SK-N-SH (cell line): ENCODE measurements at regions not wholly inside any gene's neighbourhood (a gene's known extent, or its start where the extent isn't known, plus 50 kb on each side); places are given as distances from the start of the nearest gene placed in this dataset.

Experiments used
- CTCF ChIA-PET: fragments of 300-600, 350-600 bp; formaldehyde crosslinking; extraction: SDS; loops from one replicate; lab custom pipeline; 2021; lab: Yijun Ruan, JAX
- POLR2A ChIA-PET: fragments of 350-600 bp; sonication (Branson Sonifier 250); formaldehyde crosslinking; extraction: SDS; loops from one replicate; lab custom pipeline; 2020; ENCODE audit warnings: antibody characterized with exemption, inconsistent platforms; lab: Yijun Ruan, JAX
- DNase-seq: peaks from one replicate; pipeline ENCODE4 v3.0.0; 2012
- H2AFZ ChIP-seq: fragments of 200-600 bp; sonication (generic); 2 replicates; pipeline ENCODE4 v1.8.1; 2016; ENCODE audit warnings: antibody characterized with exemption, mild to moderate bottlenecking, low read depth
- H3F3A ChIP-seq: fragments of 200-600 bp; sonication (generic); replicated peaks from 2 replicates; pipeline ENCODE3; 2016; ENCODE audit warnings: antibody characterized with exemption, mild to moderate bottlenecking; ENCODE audit not compliant: insufficient read depth
- H3K27ac ChIP-seq, 2 experiments: fragments of 200-500 bp in 1 of 2; fragments of 200-600 bp in 1 of 2; sonication (Bioruptor generic) in 1 of 2; sonication (generic), shearing (Covaris generic) in 1 of 2; 2 replicates each; pipeline versions ENCODE4 v1.5.1 to v1.6.1; 2014 to 2016; ENCODE audit warnings: low read depth in 2 of 2, inconsistent platforms in 1 of 2, low read length in 1 of 2, mild to moderate bottlenecking in 1 of 2, mixed read lengths in 1 of 2
- H3K27me3 ChIP-seq: fragments of 200-600 bp; sonication (generic), shearing (Covaris generic); 2 replicates; pipeline ENCODE4 v1.6.1; 2016; ENCODE audit warnings: mixed run types; ENCODE audit not compliant: insufficient read depth
- H3K36me3 ChIP-seq, 2 experiments: fragments of 200-500 bp in 1 of 2; fragments of 200-600 bp in 1 of 2; sonication (Bioruptor generic) in 1 of 2; sonication (generic) in 1 of 2; replicated peaks in 1 of 2; 2 replicates each; pipeline versions ENCODE3 to v1.5.1; 2014 to 2016; ENCODE audit warnings: low read length in 1 of 2, mild to moderate bottlenecking in 1 of 2; ENCODE audit not compliant: insufficient read depth in 2 of 2, control insufficient read depth in 1 of 2
- H3K4me1 ChIP-seq, 2 experiments: fragments of 200-500 bp in 1 of 2; fragments of 200-600 bp in 1 of 2; sonication (Bioruptor generic) in 1 of 2; sonication (generic), shearing (Covaris generic) in 1 of 2; 2 replicates each; pipeline versions ENCODE4 v1.5.1 to v1.6.1; 2014 to 2016; ENCODE audit warnings: low read depth in 1 of 2, low read length in 1 of 2, mixed run types in 1 of 2; ENCODE audit not compliant: insufficient read depth in 2 of 2, control insufficient read depth in 1 of 2
- H3K4me2 ChIP-seq: fragments of 200-600 bp; sonication (generic), shearing (Covaris generic); 2 replicates; pipeline ENCODE4 v1.6.1; 2017; ENCODE audit warnings: mixed run types
- H3K4me3 ChIP-seq, 2 experiments: fragments of 200-500 bp in 1 of 2; fragments of 200-600 bp in 1 of 2; sonication (Bioruptor generic) in 1 of 2; sonication (generic), shearing (Covaris generic) in 1 of 2; 2 replicates each; pipeline versions ENCODE4 v1.5.1 to v1.8.1; 2014 to 2016; ENCODE audit warnings: low read depth in 2 of 2, inconsistent platforms in 1 of 2, low read length in 1 of 2, mild to moderate bottlenecking in 1 of 2, mixed read lengths in 1 of 2, moderate library complexity in 1 of 2
- H3K79me2 ChIP-seq: fragments of 200-600 bp; sonication (generic); 2 replicates; pipeline ENCODE4 v1.8.1; 2017; ENCODE audit warnings: mild to moderate bottlenecking; ENCODE audit not compliant: insufficient read depth
- H3K9ac ChIP-seq: fragments of 200-600 bp; sonication (generic); 2 replicates; pipeline ENCODE4 v1.6.1; 2017; ENCODE audit warnings: mixed run types
- H3K9me2 ChIP-seq: fragments of 200-600 bp; sonication (generic); 2 replicates; pipeline ENCODE4 v1.6.1; 2017; ENCODE audit warnings: mixed run types
- H3K9me3 ChIP-seq: fragments of 200-600 bp; sonication (generic); 2 replicates; pipeline ENCODE4 v1.6.1; 2017; ENCODE audit warnings: mixed run types, mild to moderate bottlenecking, moderate library complexity
- H4K20me1 ChIP-seq: fragments of 200-600 bp; sonication (generic); 2 replicates; pipeline ENCODE4 v1.6.1; 2017; ENCODE audit warnings: mild to moderate bottlenecking, mixed run types; ENCODE audit not compliant: insufficient read depth
- CHD2 ChIP-seq: fragments of 150-350 bp; IDR thresholded peaks from 2 replicates; pipeline ENCODE4 v1.6.1; 2018; ENCODE audit warnings: low read length; ENCODE audit not compliant: partially characterized antibody
- ELF1 ChIP-seq: IDR thresholded peaks from 2 replicates; pipeline ENCODE4 v1.4.0; 2012
- EZH2phosphoT487 ChIP-seq: fragments of 200-600 bp; sonication (generic); IDR thresholded peaks from 2 replicates; pipeline ENCODE4 v1.6.1; 2017; ENCODE audit warnings: low read depth, mixed run types, mild to moderate bottlenecking, antibody characterized with exemption, moderate library complexity, borderline replicate concordance
- FOXJ3 ChIP-seq: sonication (generic); formaldehyde crosslinking; IDR thresholded peaks from 2 replicates; pipeline ENCODE4 v1.5.1; 2020; ENCODE audit warnings: mild to moderate bottlenecking, missing genetic modification reagents
- FOXM1 ChIP-seq: IDR thresholded peaks from 2 replicates; pipeline ENCODE4 v1.4.0; 2012; ENCODE audit warnings: low read depth, mild to moderate bottlenecking
- MEF2A ChIP-seq: IDR thresholded peaks from 2 replicates; pipeline ENCODE4 v1.4.0; 2012; ENCODE audit warnings: low read depth, borderline replicate concordance
- NFIC ChIP-seq: IDR thresholded peaks from 2 replicates; pipeline ENCODE4 v1.4.0; 2012; ENCODE audit warnings: borderline replicate concordance
- NRF1 ChIP-seq: IDR thresholded peaks from 2 replicates; pipeline ENCODE4 v1.6.1; 2012; ENCODE audit warnings: low read depth, mild to moderate bottlenecking, low read length
- POLR2AphosphoS5 ChIP-seq: IDR thresholded peaks from 2 replicates; pipeline ENCODE4 v1.6.1; 2012; ENCODE audit warnings: low read depth, low read length
- RAD21 ChIP-seq: IDR thresholded peaks from 2 replicates; pipeline ENCODE4 v1.6.1; 2012; ENCODE audit warnings: mild to moderate bottlenecking, low read length
- RFX5 ChIP-seq: IDR thresholded peaks from 2 replicates; pipeline ENCODE4 v1.6.1; 2012; ENCODE audit warnings: mild to moderate bottlenecking, improper control_type of control experiment, low read length
- SMC3 ChIP-seq: IDR thresholded peaks from 2 replicates; pipeline ENCODE4 v1.6.1; 2012; ENCODE audit warnings: low read depth, low read length, improper control_type of control experiment
- TAF1 ChIP-seq: IDR thresholded peaks from 2 replicates; pipeline ENCODE4 v1.6.1; 2012; ENCODE audit warnings: low read depth, mild to moderate bottlenecking, low read length, moderate library complexity, borderline replicate concordance
- YY1 ChIP-seq: IDR thresholded peaks from 2 replicates; pipeline ENCODE4 v1.4.0; 2012; ENCODE audit warnings: low read depth, mild to moderate bottlenecking
- WGBS: methylation state at CpG from one replicate; pipeline ENCODE4 v1.1.6; 2017; ENCODE audit warnings: low lambda C conversion rate; 5-methylcytosine and 5-hydroxymethylcytosine counted together
- TF ChIP-seq, protein P1 (sequence below): fragments of 200-600 bp; sonication (generic); IDR thresholded peaks from 2 replicates; pipeline ENCODE4 v1.6.1; 2017; ENCODE audit warnings: antibody characterized with exemption, mild to moderate bottlenecking, moderate library complexity
- TF ChIP-seq, protein P2 (sequence below): fragments of 150-350 bp; IDR thresholded peaks from 2 replicates; pipeline ENCODE4 v1.6.1; 2017; ENCODE audit warnings: antibody characterized with exemption, low read length, low read depth, borderline replicate concordance
- TF ChIP-seq, protein P3 (sequence below): IDR thresholded peaks from 2 replicates; pipeline ENCODE4 v1.4.0; 2012; ENCODE audit warnings: low read depth
- TF ChIP-seq, protein P4 (sequence below): IDR thresholded peaks from 2 replicates; pipeline ENCODE4; 2012
- TF ChIP-seq, protein P5 (sequence below): fragments of 150-350 bp; IDR thresholded peaks from 2 replicates; pipeline ENCODE4 v1.6.1; 2016; ENCODE audit warnings: mild to moderate bottlenecking, low read depth, low read length
- TF ChIP-seq, protein P6 (sequence below): IDR thresholded peaks from 2 replicates; pipeline ENCODE4 v1.4.0; 2012; ENCODE audit warnings: low read depth, borderline replicate concordance

DNA sequence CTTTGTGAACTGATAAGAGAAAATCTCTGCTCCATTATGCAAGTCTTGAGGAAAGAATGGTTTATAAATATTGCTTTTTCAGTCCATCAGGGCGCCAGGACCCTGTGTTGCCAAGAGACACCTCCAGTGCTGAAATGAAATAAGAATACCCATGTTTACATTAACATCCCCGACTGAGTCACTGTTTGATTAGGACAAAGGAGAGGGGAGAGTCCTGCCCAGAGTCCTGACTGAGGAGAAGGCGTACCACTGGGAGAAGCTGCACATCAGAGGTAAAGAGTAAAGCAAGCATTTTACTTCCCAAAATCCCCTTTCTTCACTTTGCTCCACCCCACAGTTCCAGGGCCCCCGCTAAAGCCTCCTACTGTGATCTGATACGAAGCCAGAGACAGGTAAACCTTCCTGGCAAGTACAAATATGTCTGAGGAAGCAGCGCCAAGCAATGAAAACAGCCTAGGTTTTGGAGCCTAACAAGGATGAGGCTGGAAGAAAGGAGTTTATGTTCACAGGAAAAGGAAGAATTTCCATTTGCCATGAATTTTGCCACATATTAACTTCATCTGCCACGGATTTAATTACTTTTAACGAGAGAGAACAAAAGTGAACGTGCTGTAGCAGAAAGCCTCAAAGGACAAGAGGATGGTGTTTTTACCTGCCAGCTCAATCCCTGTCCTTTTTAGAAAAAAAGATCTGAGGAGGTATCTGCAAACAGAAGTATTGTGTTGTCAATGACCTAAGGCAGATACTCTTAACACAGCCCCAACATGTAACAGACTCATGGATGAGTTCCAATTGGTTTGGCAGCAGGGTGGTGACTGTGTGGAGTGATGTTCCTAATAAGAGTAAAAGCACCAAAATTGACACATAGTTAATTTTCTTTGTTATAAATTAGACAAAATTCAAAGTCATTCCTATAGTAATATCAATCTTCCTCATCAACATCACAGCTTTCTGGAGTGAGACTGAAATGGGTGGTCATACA is 209.4 kb upstream of the TLE4 start:
- Histone ChIP-seq H3K27ac (no peak overlapping the region), H3K4me1 (peaks cover 0 to 3% of the 10 kb centered on the region in 2 experiments; a peak in 2 of 4 replicates), H3K4me3 (no peak overlapping the region), H3K9me2 (no peaks in the 10 kb centered on the region), H3K9ac (no peak overlapping the region), H3K36me3 (no peaks in the 10 kb centered on the region), H3F3A (peaks cover 4% of the 10 kb centered on the region), H4K20me1 (no peaks in the 10 kb centered on the region), H3K27me3 (no peaks in the 10 kb centered on the region), H2AFZ (no peak overlapping the region), H3K9me3 (no peaks in the 10 kb centered on the region), H3K79me2 (no peaks in the 10 kb centered on the region), H3K4me2 (no peak overlapping the region)
- DNase-seq, result no peak
- ChIA-PET CTCF (interaction anchor here (1.0 kb wide), 2 partner anchors 10 kb away, joined by 3 read pairs; no protein-coding TSS in a partner anchor), POLR2A (no interaction called here)
- TF ChIP-seq, protein P1, sequence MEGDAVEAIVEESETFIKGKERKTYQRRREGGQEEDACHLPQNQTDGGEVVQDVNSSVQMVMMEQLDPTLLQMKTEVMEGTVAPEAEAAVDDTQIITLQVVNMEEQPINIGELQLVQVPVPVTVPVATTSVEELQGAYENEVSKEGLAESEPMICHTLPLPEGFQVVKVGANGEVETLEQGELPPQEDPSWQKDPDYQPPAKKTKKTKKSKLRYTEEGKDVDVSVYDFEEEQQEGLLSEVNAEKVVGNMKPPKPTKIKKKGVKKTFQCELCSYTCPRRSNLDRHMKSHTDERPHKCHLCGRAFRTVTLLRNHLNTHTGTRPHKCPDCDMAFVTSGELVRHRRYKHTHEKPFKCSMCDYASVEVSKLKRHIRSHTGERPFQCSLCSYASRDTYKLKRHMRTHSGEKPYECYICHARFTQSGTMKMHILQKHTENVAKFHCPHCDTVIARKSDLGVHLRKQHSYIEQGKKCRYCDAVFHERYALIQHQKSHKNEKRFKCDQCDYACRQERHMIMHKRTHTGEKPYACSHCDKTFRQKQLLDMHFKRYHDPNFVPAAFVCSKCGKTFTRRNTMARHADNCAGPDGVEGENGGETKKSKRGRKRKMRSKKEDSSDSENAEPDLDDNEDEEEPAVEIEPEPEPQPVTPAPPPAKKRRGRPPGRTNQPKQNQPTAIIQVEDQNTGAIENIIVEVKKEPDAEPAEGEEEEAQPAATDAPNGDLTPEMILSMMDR, result no peak
- TF ChIP-seq ELF1 (no peak), RAD21 (no peak), FOXJ3 (CRISPR knock-in tag) (no peak), POLR2AphosphoS5 (no peak), RFX5 (no peak), TAF1 (no peak), SMC3 (no peak), CHD2 (no peak), MEF2A (no peak), EZH2phosphoT487 (no peak), YY1 (no peak), NFIC (no peak), NRF1 (no peak), FOXM1 (no peak)
- TF ChIP-seq, protein P2, sequence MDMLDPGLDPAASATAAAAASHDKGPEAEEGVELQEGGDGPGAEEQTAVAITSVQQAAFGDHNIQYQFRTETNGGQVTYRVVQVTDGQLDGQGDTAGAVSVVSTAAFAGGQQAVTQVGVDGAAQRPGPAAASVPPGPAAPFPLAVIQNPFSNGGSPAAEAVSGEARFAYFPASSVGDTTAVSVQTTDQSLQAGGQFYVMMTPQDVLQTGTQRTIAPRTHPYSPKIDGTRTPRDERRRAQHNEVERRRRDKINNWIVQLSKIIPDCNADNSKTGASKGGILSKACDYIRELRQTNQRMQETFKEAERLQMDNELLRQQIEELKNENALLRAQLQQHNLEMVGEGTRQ, result no peak
- TF ChIP-seq, protein P3, sequence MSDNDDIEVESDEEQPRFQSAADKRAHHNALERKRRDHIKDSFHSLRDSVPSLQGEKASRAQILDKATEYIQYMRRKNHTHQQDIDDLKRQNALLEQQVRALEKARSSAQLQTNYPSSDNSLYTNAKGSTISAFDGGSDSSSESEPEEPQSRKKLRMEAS, result no peak
- TF ChIP-seq, protein P4, sequence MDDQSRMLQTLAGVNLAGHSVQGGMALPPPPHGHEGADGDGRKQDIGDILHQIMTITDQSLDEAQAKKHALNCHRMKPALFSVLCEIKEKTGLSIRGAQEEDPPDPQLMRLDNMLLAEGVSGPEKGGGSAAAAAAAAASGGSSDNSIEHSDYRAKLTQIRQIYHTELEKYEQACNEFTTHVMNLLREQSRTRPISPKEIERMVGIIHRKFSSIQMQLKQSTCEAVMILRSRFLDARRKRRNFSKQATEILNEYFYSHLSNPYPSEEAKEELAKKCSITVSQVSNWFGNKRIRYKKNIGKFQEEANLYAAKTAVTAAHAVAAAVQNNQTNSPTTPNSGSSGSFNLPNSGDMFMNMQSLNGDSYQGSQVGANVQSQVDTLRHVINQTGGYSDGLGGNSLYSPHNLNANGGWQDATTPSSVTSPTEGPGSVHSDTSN, result no peak
- TF ChIP-seq, protein P5, sequence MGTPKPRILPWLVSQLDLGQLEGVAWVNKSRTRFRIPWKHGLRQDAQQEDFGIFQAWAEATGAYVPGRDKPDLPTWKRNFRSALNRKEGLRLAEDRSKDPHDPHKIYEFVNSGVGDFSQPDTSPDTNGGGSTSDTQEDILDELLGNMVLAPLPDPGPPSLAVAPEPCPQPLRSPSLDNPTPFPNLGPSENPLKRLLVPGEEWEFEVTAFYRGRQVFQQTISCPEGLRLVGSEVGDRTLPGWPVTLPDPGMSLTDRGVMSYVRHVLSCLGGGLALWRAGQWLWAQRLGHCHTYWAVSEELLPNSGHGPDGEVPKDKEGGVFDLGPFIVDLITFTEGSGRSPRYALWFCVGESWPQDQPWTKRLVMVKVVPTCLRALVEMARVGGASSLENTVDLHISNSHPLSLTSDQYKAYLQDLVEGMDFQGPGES, result no peak
- TF ChIP-seq, protein P6, sequence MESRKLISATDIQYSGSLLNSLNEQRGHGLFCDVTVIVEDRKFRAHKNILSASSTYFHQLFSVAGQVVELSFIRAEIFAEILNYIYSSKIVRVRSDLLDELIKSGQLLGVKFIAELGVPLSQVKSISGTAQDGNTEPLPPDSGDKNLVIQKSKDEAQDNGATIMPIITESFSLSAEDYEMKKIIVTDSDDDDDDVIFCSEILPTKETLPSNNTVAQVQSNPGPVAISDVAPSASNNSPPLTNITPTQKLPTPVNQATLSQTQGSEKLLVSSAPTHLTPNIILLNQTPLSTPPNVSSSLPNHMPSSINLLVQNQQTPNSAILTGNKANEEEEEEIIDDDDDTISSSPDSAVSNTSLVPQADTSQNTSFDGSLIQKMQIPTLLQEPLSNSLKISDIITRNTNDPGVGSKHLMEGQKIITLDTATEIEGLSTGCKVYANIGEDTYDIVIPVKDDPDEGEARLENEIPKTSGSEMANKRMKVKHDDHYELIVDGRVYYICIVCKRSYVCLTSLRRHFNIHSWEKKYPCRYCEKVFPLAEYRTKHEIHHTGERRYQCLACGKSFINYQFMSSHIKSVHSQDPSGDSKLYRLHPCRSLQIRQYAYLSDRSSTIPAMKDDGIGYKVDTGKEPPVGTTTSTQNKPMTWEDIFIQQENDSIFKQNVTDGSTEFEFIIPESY, result no peak
- 70% methylated on average over 9 of the region's 9 CpGs for WGBS
